GM19351 (cell line): ENCODE measurements at regions not wholly inside any gene's neighbourhood (a gene's known extent, or its start where the extent isn't known, plus 50 kb on each side); places are given as distances from the start of the nearest gene placed in this dataset.

Source experiments
- ATAC-seq: cut with Tn5 transposase; IDR thresholded peaks from one replicate; pipeline ENCODE4 v1.9.1; 2021; ENCODE audit warnings: mild to moderate bottlenecking, moderate library complexity; ENCODE audit not compliant: unreplicated experiment

- ATAC-seq: peak; percentile 26
Measured at GRCh38 chr5:6274846-6275543, 103.4 kb downstream of the MED10 start.

GRCh38 chr5:6273749-6274148, 104.6 kb downstream of the MED10 start:
- ATAC-seq: no peak

- ATAC-seq: peak; percentile 87
Measured at GRCh38 chr5:6273090-6273735, 105.1 kb downstream of the MED10 start.

GRCh38 chr5:6269925-6270324, 108.4 kb downstream of the MED10 start:
- ATAC-seq: no peak

- ATAC-seq: no peak
Measured at GRCh38 chr5:6266671-6267197, 111.6 kb downstream of the MED10 start.

- no peak for ATAC-seq
Measured at GRCh38 chr5:6264394-6264793, 114.0 kb downstream of the MED10 start.

GRCh38 chr5:6262651-6263363, 115.5 kb downstream of the MED10 start:
- ATAC-seq: no peak

- ATAC-seq: no peak
Measured at GRCh38 chr5:6261668-6262067, 116.7 kb downstream of the MED10 start.

- ATAC-seq: no peak
Measured at GRCh38 chr5:6261256-6261655, 117.1 kb downstream of the MED10 start.

GRCh38 chr5:6260846-6261245, 117.5 kb downstream of the MED10 start:
- ATAC-seq: no peak

GRCh38 chr5:6256901-6257300, 121.4 kb downstream of the MED10 start:
- no peak for ATAC-seq

GRCh38 chr5:6255956-6256355, 122.4 kb downstream of the MED10 start:
- no peak for ATAC-seq

GRCh38 chr5:6253846-6254245, 124.5 kb downstream of the MED10 start:
- ATAC-seq: no peak

GRCh38 chr5:6253281-6253680, 125.1 kb downstream of the MED10 start:
- ATAC-seq: no peak

- no peak for ATAC-seq
Measured at GRCh38 chr5:6252581-6252980, 125.8 kb downstream of the MED10 start.

- ATAC-seq: no peak
Measured at GRCh38 chr5:6251565-6252102, 126.7 kb downstream of the MED10 start.

- ATAC-seq: no peak
Measured at GRCh38 chr5:6250121-6250520, 128.2 kb downstream of the MED10 start.

- no peak for ATAC-seq
Measured at GRCh38 chr5:6248132-6248531, 130.2 kb downstream of the MED10 start.

- ATAC-seq: peak; percentile 70
Measured at GRCh38 chr5:6246820-6247437, 131.4 kb downstream of the MED10 start.

GRCh38 chr5:6244339-6244714, 134.0 kb downstream of the MED10 start:
- no peak for ATAC-seq

- no peak for ATAC-seq
Measured at GRCh38 chr5:6243706-6244338, 134.5 kb downstream of the MED10 start.
